ENCODE measurements at regions not wholly inside any gene's neighbourhood (a gene's known extent, or its start where the extent isn't known, plus 50 kb on each side); places are given as distances from the start of the nearest gene placed in this dataset.
"Not testable (repeated sequence)": the region's sequence is repeated elsewhere in the genome, so short reads cannot be mapped to it uniquely, and the experiment has no call there.

DNA sequence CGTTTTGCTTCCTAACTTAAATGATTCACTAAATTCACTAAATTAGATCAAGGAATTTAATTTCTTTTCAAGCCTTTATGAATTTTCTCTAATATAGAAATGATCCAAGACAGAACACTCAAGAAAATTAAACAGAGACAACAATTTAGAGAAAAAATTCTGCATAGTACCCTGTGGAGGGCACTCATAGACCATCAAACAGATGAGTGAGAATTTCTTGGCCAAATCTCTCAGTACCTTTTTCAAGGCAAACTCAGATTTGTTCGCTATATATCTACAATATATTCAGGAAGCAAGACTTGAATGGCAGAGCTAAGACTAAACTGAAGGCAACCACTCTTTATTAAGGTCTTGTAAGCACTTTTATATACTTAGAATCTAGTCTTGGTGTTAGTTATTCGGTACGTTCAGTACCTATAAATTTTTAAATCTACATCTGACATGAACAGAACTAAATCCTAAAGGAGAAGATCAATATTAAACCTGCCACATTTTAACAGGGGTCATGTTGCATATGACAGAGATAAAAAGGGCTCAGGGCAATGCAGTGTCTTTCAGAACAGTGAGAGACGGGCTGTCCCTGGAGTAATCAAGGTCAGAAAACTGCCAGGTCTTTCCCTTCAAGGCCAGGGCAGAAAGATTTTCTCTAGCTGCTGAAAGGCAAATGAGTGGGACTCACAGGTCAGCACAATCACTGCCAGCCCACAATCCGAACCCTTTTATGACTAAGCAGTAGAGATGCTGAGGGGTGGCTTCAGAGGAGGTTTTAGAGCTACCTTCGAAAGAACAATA lies 118.8 kb upstream of the TMPRSS15 start:
- Mint-ChIP-seq H3K27ac (no peak overlapping the region), H3K27me3 (ENCODE audit: low read depth) (no peaks in the 10 kb centered on the region), H3K4me1 (ENCODE audit: low read depth) (no peaks in the 10 kb centered on the region), H3K4me3 (no peak overlapping the region), H3K9me3 (no peaks in the 10 kb centered on the region), H3K36me3 (ENCODE audit: insufficient read depth in 2 of 2) (no peaks in the 10 kb centered on the region)
- DNase-seq (no peak), ATAC-seq (replicated peaks in 1 of 2) (no peak)

DNA sequence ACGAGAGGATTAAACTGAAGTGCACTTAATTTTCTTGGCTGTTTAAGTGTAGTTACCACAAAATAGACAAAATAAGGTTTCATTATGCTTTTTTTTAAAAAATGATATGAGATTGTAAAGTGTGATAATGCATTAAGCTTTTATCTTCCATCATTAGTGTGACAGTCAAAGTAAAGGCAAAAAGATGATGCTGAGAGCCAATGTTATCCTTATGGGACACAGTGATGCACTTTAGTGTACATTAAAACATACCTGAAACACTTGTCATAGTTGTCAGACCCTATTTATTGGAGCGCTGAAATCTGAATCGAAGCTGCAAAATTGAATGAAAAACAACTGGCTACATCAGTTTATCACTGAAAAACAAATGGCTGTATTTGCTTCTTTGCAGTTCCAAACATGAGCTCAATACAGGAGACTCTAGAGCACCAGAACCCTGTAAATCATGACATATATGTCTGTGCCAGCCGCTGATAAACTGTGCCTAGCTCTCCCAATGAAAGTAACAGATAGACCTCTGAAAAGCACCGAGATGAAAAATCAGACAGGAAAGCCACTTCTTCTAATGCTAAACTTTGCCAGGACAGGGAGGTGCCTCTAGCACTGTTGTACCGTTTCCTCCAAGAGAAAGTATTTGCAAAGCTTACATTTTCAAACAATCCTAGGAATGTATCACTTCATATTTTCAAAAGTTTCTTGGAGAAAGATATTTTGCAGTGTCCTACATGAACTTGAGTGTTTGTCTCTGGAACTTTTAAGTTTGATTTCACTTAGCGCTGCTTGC lies 120.7 kb upstream of the TMPRSS15 start:
- ATAC-seq (replicated peaks in 1 of 2) = no peak
- no peak for DNase-seq
- H3K27me3 Mint-ChIP-seq (ENCODE audit: low read depth) = no peaks in the 10 kb centered on the region

DNA sequence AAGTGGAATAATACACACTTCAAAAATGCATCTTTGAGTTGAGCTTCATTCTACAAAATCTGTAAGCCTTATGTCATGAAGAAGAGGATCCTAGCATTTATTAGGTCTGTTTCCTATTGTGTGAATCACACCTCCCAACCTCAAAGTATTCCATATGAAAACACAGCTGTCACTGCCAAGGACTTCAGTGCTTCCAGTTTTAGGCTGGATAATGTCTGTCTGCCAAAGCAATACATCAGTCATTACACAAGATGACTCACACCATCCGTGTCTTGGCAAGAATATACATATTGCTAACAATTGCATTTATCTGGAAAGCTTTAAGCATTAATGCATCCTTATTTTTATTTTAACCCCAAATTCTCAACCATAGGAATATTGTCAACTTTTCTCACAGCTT lies 125.7 kb upstream of the TMPRSS15 start:
- ATAC-seq (replicated peaks in 1 of 2) (no peak), DNase-seq (no peak)
- Mint-ChIP-seq H3K9me3 (no peaks in the 10 kb centered on the region), H3K36me3 (ENCODE audit: insufficient read depth in 2 of 2) (no peaks in the 10 kb centered on the region), H3K4me1 (ENCODE audit: low read depth) (no peaks in the 10 kb centered on the region), H3K27ac (no peak overlapping the region), H3K4me3 (no peak overlapping the region), H3K27me3 (ENCODE audit: low read depth) (no peaks in the 10 kb centered on the region)

More for the DNA sequence above, 120.7 kb upstream of the TMPRSS15 start:
- Mint-ChIP-seq H3K4me3 (no peak overlapping the region), H3K36me3 (ENCODE audit: insufficient read depth in 2 of 2) (no peaks in the 10 kb centered on the region), H3K4me1 (ENCODE audit: low read depth) (no peaks in the 10 kb centered on the region), H3K27ac (no peak overlapping the region), H3K9me3 (no peaks in the 10 kb centered on the region)

DNA sequence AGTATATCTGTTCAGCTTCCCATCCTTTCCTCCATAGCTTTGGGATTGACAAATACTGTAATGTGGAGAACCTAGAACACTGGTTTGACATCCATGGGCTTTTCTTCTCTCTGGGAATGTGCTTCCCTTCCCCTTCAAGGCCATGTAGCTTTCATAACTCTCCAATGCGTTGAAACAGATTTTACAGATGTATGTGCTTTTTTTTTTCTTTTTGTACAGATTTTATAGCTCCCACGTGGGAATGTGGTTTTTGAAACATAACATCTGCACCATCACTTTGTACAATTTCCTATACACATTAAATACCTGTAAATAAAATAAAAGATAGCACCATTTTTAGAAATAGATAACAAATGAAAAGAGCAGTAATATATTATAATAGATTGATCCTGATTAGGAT lies 138.5 kb upstream of the TMPRSS15 start:
- DNase-seq (no peak), ATAC-seq (replicated peaks in 1 of 2) (no peak)
- Mint-ChIP-seq H3K9me3 (peaks cover 2% of the 10 kb centered on the region in 2 donors), H3K27me3 (ENCODE audit: low read depth) (no peaks in the 10 kb centered on the region), H3K4me3 (no peak overlapping the region), H3K27ac (no peak overlapping the region), H3K4me1 (ENCODE audit: low read depth) (no peaks in the 10 kb centered on the region), H3K36me3 (ENCODE audit: insufficient read depth in 2 of 2) (no peaks in the 10 kb centered on the region)

DNA sequence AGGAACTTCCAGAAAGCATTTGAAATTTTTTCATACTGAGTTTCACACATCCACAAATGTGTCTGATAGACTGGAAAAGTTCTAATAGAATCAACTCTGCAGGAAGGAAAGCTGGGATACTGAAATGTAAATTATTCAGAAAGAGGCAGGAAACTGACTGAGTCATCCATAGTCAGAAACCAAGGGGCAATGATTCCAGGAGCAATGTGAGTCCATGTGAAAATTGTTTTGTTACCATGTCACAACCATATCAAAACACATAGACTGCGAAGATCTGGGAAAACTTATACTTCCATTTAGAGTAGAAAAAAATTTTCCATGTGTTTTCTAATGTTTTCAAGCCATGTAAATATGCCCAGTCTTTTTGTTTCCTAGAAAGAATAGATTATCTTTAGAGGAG lies 142.3 kb upstream of the TMPRSS15 start:
- no peaks in the 10 kb centered on the region for H3K4me1 Mint-ChIP-seq (ENCODE audit: low read depth)
- no peak overlapping the region for H3K4me3 Mint-ChIP-seq
- H3K27me3 Mint-ChIP-seq (ENCODE audit: low read depth) = no peaks in the 10 kb centered on the region
- ATAC-seq (replicated peaks in 1 of 2) (no peak), DNase-seq (no peak)
- no peak overlapping the region for H3K27ac Mint-ChIP-seq
- no peaks in the 10 kb centered on the region for H3K36me3 Mint-ChIP-seq (ENCODE audit: insufficient read depth in 2 of 2)
- peaks cover 0 to 2% of the 10 kb centered on the region in 2 donors for H3K9me3 Mint-ChIP-seq

DNA sequence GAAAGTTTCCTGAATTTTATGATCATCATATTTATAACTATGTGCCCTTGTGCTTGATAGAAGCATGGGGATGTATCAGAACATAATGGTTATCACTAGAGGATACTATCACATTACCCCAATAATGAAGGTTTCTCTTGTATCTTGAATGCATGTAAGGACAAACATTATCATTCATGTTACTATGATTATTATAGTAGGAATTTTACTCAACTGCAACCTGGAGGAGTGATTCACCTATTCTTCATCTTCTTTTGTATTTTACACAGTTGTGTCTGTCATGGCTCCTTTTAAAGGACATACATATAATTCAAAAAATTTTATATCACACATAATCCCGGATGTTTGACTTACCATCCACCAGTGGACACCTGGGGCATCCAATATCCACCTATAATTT lies 143.8 kb upstream of the TMPRSS15 start:
- Mint-ChIP-seq H3K9me3 (peaks cover 0 to 2% of the 10 kb centered on the region in 2 donors), H3K36me3 (ENCODE audit: insufficient read depth in 2 of 2) (peaks cover 0 to 1% of the 10 kb centered on the region in 2 donors), H3K27ac (no peak overlapping the region), H3K27me3 (ENCODE audit: low read depth) (no peaks in the 10 kb centered on the region), H3K4me3 (no peak overlapping the region), H3K4me1 (ENCODE audit: low read depth) (no peaks in the 10 kb centered on the region)
- ATAC-seq (replicated peaks in 1 of 2) (no peak), DNase-seq (no peak)

DNA sequence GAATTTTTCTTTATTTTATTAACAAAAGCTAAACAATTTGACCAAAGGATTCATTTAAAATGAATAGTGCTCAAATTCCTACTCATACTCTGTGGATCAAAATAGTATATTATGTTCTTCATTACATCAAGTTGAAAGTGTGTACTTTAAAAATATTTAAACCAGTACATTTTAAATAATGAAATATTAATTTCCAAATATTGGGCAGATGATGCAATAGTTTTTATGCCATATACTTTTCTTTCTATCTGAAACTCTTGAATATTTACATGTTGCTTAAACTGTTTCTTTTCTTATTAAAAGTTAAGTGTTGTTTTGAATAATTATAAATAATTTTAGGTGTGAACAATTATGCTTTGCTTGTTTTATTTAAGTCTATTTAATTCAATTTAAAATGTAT lies 144.7 kb upstream of the TMPRSS15 start:
- peaks cover 0 to 1% of the 10 kb centered on the region in 2 donors for H3K36me3 Mint-ChIP-seq (ENCODE audit: insufficient read depth in 2 of 2)
- ATAC-seq (replicated peaks in 1 of 2) (no peak), DNase-seq (no peak)
- H3K27me3 Mint-ChIP-seq (ENCODE audit: low read depth) = no peaks in the 10 kb centered on the region
- no peak overlapping the region for H3K27ac Mint-ChIP-seq
- H3K4me1 Mint-ChIP-seq (ENCODE audit: low read depth) = no peaks in the 10 kb centered on the region
- H3K9me3 Mint-ChIP-seq = peaks cover 0 to 2% of the 10 kb centered on the region in 2 donors
- no peak overlapping the region for H3K4me3 Mint-ChIP-seq

DNA sequence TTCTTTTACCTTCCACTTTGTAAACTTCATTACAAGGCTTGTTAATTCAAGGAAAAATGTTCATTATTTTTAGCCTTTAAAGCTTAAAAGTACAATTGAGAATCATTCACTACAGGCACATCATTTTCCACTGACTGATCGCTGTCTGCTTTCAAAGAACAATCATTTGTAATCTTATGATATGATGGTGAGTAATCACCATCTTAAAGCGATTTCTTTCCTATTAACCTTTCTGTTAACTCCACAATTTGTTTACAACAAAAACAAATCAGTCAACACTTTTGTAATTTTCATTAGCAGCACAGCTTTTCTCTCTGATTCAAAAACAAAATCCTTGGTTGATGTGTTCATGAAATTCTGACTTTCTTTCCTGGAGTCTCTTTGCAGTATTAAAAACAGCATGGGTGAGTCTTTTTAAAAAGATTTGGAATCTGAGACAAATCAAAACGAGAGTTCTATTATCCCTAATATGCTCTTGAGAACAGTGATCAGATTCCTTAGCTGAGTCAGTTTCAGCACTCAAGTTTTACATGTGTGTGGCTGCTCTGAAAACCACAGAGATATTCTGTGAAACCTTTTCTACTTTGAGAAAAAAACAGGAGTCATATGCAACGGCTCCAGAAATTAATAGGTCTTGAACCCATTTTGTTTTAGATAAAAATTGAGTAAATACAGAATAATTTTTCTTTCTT lies 145.8 kb upstream of the TMPRSS15 start:
- ATAC-seq (replicated peaks in 1 of 2) = no peak
- no peaks in the 10 kb centered on the region for H3K4me1 Mint-ChIP-seq (ENCODE audit: low read depth)

DNA sequence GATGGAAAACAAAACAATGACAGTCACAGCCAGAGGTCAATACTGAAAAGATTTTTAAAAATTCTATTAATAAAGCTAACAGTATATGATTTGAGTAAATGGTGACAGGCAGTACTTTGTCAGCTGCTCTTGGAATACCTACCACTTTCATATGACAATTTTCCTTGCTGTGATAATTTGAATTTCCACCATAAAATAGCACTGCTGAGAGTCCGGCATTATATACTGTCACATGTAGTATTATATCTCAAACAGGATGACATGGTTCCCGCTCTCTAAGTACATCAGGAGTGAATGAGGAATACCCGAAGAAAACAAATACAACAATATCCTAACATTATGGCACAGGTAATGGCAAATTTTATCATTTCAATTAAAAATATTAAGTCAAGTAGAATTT lies 146.8 kb upstream of the TMPRSS15 start:
- ATAC-seq (replicated peaks in 1 of 2) (no peak), DNase-seq (no peak)
- Mint-ChIP-seq H3K4me3 (no peak overlapping the region), H3K27ac (no peak overlapping the region), H3K4me1 (ENCODE audit: low read depth) (no peaks in the 10 kb centered on the region), H3K9me3 (peaks cover 0 to 3% of the 10 kb centered on the region in 2 donors), H3K27me3 (ENCODE audit: low read depth) (no peaks in the 10 kb centered on the region), H3K36me3 (ENCODE audit: insufficient read depth in 2 of 2) (peaks cover 0 to 1% of the 10 kb centered on the region in 2 donors)

More for the DNA sequence above, 145.8 kb upstream of the TMPRSS15 start:
- DNase-seq = no peak
- Mint-ChIP-seq H3K27ac (no peak overlapping the region), H3K9me3 (peaks cover 2 to 3% of the 10 kb centered on the region in 2 donors), H3K4me3 (no peak overlapping the region), H3K36me3 (ENCODE audit: insufficient read depth in 2 of 2) (peaks cover 0 to 1% of the 10 kb centered on the region in 2 donors), H3K27me3 (ENCODE audit: low read depth) (no peaks in the 10 kb centered on the region)

DNA sequence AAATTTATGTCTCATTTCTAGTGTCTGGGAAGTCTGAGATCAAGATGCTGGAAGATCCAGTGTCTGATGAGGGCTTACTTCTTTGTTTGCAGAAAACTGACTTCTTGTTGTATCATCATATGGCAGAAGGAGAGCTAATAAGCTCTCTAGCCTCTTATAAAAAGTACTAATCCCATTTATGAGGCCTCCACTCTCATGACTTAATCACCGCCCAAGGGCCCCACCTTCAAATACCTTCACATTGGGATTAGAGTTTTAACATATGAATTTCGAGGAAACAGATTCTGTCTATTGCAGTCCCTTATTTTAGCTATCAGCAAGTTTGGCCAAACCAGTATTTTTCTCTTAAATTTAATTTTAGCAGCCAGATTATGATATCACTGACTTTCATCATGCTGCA lies 150.2 kb upstream of the TMPRSS15 start:
- H3K4me3 Mint-ChIP-seq = no peak overlapping the region
- no peaks in the 10 kb centered on the region for H3K4me1 Mint-ChIP-seq (ENCODE audit: low read depth)
- no peak overlapping the region for H3K27ac Mint-ChIP-seq
- H3K27me3 Mint-ChIP-seq (ENCODE audit: low read depth) = no peaks in the 10 kb centered on the region
- peaks cover 0 to 1% of the 10 kb centered on the region in 2 donors for H3K36me3 Mint-ChIP-seq (ENCODE audit: insufficient read depth in 2 of 2)
- DNase-seq (no peak), ATAC-seq (replicated peaks in 1 of 2) (no peak)
- peaks cover 0 to 3% of the 10 kb centered on the region in 2 donors for H3K9me3 Mint-ChIP-seq

DNA sequence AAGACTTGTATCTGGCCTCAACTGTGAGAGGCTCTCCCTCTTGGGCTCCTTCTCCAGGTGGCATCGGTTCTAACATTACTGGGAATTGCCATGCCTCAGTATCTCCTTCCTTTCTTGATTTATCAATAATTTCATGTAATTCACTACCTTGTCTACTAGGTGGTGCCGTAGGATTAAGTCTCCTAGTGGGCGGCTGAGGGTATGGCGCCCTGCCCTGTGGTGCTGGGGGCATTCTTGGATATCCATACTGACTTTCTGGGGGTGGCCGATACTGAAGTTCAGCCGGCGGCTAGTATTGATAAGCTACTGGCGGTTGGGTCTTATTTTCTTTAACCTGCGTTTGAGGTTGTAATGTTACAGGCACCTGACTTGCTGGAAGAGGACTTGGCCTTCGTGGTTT lies 164.2 kb upstream of the TMPRSS15 start:
- not testable (repeated sequence) for H3K27ac Mint-ChIP-seq; H3K36me3 Mint-ChIP-seq (ENCODE audit: insufficient read depth in 2 of 2); H3K9me3 Mint-ChIP-seq; H3K27me3 Mint-ChIP-seq (ENCODE audit: low read depth); ATAC-seq (replicated peaks in 1 of 2); DNase-seq; H3K4me3 Mint-ChIP-seq; H3K4me1 Mint-ChIP-seq (ENCODE audit: low read depth)

DNA sequence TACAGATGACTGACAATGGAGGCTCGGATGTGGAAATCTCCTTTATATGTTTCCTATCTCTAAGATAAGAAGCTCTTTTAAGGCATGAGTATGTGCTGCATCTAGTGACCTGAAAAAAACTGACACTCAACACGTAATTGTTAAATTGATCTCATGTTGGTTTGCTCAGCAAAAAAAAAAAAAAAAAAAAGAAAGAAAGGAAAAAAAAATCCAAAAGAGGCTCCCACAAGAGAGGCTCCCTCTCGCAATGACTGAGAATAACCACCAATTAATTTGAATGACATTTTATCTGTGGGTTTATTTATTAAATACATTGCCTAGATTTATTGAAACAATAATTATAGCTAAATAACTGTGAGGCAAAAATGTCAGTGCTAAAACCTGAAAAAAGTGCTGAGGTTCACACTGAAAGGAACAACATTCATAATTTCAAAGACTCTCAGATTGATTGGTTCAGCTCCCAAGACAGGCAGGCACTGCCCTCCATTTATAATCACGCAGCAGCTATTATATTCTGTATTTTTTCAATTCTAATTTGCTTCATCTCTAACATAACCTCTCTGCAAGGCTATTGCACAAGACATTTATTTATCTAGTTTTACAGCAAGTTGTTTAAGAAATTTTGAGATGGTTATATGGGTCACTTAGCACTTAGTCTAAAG lies 184.5 kb upstream of the TMPRSS15 start:
- Mint-ChIP-seq H3K36me3 (ENCODE audit: insufficient read depth in 2 of 2) (no peaks in the 10 kb centered on the region), H3K4me3 (no peak overlapping the region), H3K27me3 (ENCODE audit: low read depth) (no peaks in the 10 kb centered on the region), H3K4me1 (ENCODE audit: low read depth) (no peaks in the 10 kb centered on the region), H3K27ac (no peak overlapping the region), H3K9me3 (peaks cover 3 to 5% of the 10 kb centered on the region in 2 donors)
- DNase-seq (no peak), ATAC-seq (replicated peaks in 1 of 2) (no peak)

DNA sequence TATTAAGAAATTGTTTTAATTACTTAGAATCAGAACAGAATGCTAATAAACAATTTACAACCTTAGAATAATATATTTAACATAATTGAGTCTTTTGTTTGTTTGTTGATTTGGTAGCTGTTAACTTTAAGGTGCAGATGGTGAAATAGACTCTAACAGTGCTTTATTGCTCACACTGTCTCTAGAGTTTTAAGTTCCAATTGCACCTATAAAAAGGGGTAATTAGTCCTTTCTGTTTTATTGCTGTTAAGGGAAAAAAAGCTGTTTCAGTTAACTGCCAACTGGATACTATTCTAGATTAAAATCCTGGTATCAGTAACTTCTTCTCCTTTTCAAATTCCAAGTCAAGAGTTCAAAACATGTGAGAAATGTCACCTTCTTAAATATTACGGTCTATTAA lies 197.6 kb upstream of the TMPRSS15 start:
- DNase-seq (no peak), ATAC-seq (replicated peaks in 1 of 2) (no peak)
- H3K27ac Mint-ChIP-seq = no peak overlapping the region
- H3K36me3 Mint-ChIP-seq (ENCODE audit: insufficient read depth in 2 of 2) = no peaks in the 10 kb centered on the region
- no peaks in the 10 kb centered on the region for H3K4me1 Mint-ChIP-seq (ENCODE audit: low read depth)
- no peak overlapping the region for H3K4me3 Mint-ChIP-seq
- no peaks in the 10 kb centered on the region for H3K27me3 Mint-ChIP-seq (ENCODE audit: low read depth)
- peaks cover 2 to 8% of the 10 kb centered on the region in 2 donors for H3K9me3 Mint-ChIP-seq
